ENCODE measurements at regions not wholly inside any gene's neighbourhood (a gene's known extent, or its start where the extent isn't known, plus 50 kb on each side); places are given as distances from the start of the nearest gene placed in this dataset.

DNA sequence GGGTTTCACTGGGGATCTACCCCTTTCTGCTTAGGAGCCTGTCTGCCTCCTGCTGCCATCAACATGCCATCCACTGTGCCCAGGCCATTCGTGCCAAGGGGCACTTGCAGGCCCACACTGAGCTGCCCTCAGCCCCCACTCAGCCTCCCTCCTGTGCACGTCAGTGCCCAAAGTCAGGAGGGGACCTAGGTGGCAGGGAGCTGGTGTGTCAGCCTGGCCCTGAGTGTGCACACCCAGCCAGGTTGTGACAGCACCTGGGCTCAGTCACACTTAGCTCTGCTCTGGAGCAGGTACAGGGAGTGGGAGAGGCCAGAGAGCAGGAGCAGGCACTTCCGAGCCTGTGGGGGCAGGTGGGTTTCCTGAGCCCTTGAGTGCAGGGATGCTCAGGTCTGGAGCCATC is 63.6 kb upstream of the SYNCRIP start:
- no peak for DNase-seq

DNA sequence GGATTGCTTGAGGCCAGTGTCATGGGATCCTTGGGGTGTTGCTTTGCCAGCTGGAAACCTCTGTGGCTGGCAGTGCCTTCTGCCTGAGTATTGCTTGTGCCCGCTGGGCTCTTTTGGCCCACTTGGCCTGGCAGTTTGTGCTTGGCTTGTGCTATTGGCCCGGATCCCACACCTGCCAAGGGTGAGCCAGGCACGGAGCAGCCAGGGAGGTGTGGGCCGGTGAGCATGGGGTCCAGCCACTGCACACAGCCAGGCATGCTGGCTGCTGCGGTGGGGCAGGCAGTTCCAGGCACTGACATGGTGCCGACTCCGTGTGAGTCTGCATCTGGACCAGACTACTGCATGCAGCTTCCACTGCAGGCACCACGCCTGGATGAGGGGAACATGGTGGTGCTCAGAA is 62.5 kb upstream of the SYNCRIP start:
- DNase-seq = no peak

DNA sequence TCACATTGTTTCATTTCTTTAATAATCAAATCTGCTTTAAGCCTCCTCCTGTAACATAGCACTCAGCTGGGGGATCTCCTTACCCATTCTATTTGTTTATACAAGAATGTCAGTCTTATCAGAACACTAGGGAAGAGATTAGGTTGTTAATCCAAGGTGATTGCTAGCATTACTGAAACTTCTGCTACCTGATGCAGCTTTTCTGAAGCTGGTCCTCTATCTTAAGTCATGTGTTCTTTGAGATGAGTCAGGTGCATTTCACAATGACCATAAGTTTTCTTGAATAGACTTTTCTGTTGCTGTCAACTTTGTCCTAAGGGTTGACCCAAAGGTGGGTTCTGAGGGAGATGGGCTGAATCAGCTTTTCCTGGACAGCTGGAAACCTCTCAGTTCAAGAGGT is 60.7 kb upstream of the SYNCRIP start:
- DNase-seq = no peak

All from activated CD4-positive, CD25-positive, alpha-beta regulatory T cell (primary cell).